ENCODE measurements at regions not wholly inside any gene's neighbourhood (a gene's known extent, or its start where the extent isn't known, plus 50 kb on each side); places are given as distances from the start of the nearest gene placed in this dataset.

DNA sequence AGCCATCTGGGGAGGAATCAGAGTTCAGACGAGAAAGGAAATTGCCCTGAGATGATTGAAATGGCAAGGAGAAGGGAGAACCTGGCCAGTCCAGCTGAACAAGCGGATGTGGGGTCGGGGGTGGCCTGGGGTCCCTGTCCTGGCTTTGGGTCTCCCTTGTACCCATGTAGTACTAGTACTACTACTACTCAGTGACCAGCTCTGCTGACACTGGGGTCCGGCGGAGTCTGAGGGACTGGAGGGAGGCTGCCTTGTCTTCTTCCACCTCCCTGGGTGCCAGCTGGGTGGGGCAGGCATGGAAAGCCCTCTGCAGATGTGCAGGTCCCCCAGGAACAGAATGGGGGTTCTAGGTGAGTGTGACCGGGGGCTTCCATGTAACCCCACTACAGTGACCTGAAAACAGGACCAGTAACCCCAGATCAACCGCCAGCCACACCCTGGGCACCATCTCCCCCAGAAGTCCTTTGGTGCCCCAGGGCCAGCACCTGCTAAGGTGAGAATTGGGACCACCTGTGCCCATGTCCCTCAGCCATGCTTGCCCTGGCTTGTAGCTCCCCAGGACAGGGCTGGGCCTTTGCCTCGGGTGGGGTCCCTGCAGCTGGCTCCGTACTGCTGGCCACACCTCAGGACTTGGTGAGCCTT is 89.1 kb upstream of the COL5A1 start:
- H3K23ac ChIP-seq (ENCODE audit: low read length in 2 of 2) = no peak overlapping the region
- peak overlapping the region; percentile 95 for H2BK5ac ChIP-seq (ENCODE audit: low read depth, low read length, poor library complexity, severe bottlenecking)
- H3K4me3 ChIP-seq (ENCODE audit: insufficient read depth in 1 of 2, low read depth in 1 of 2, low read length in 2 of 2) = peak overlapping the region in 1 of 2 experiments; percentile 3
- peak overlapping the region; percentile 91 for H3K27ac ChIP-seq (ENCODE audit: low read length, poor library complexity, severe bottlenecking)
- peak overlapping the region in 1 of 2 experiments; percentile 84 for H3K14ac ChIP-seq (ENCODE audit: low read length in 2 of 2)
- H4K8ac ChIP-seq (ENCODE audit: low read length) = peak overlapping the region; percentile 90
- no peak overlapping the region for H2AFZ ChIP-seq (ENCODE audit: low read depth, low read length)
- peak overlapping the region; percentile 100 for H4K91ac ChIP-seq (ENCODE audit: low read length)
- peak overlapping the region; percentile 70 for H2BK15ac ChIP-seq (ENCODE audit: low read depth, poor library complexity, severe bottlenecking)
- H3K27me3 ChIP-seq (ENCODE audit: control insufficient read depth in 1 of 2, insufficient read depth in 1 of 2, low read length in 2 of 2) = peaks cover 0 to 39% of the 10 kb centered on the region in 2 experiments
- H2BK120ac ChIP-seq (ENCODE audit: low read depth, low read length) = peak overlapping the region; percentile 91
- no peak overlapping the region for H3K4me2 ChIP-seq (ENCODE audit: low read length, poor library complexity, severe bottlenecking)
- peaks cover 68% of the 10 kb centered on the region for H3K4me1 ChIP-seq (ENCODE audit: control insufficient read depth, insufficient read depth, low read depth, low read length)
- no peak for DNase-seq
- peak overlapping the region; percentile 91 to 98 for H2BK12ac ChIP-seq (ENCODE audit: low read length in 2 of 2)
- H3K9ac ChIP-seq (ENCODE audit: low read length) = no peak overlapping the region
- peak overlapping the region; percentile 85 to 99 for H3K4ac ChIP-seq (ENCODE audit: low read depth in 1 of 2, low read length in 2 of 2)
- no peaks in the 10 kb centered on the region for H3K9me3 ChIP-seq (ENCODE audit: control insufficient read depth, low read length)
- H2AK5ac ChIP-seq (ENCODE audit: low read length, severe bottlenecking) = peak overlapping the region; percentile 99
- 64% methylated on average over 7 of the region's 9 CpGs for WGBS
- H3K36me3 ChIP-seq (ENCODE audit: control insufficient read depth in 1 of 2, insufficient read depth in 2 of 2, low read depth in 1 of 2, low read length in 2 of 2) = no peaks in the 10 kb centered on the region
- no peaks in the 10 kb centered on the region for H3K79me1 ChIP-seq (replicated peaks; ENCODE audit: low read length, poor library complexity, severe bottlenecking)
- H3K18ac ChIP-seq (ENCODE audit: low read depth in 1 of 2, low read length in 2 of 2) = peak overlapping the region; percentile 70 to 99

DNA sequence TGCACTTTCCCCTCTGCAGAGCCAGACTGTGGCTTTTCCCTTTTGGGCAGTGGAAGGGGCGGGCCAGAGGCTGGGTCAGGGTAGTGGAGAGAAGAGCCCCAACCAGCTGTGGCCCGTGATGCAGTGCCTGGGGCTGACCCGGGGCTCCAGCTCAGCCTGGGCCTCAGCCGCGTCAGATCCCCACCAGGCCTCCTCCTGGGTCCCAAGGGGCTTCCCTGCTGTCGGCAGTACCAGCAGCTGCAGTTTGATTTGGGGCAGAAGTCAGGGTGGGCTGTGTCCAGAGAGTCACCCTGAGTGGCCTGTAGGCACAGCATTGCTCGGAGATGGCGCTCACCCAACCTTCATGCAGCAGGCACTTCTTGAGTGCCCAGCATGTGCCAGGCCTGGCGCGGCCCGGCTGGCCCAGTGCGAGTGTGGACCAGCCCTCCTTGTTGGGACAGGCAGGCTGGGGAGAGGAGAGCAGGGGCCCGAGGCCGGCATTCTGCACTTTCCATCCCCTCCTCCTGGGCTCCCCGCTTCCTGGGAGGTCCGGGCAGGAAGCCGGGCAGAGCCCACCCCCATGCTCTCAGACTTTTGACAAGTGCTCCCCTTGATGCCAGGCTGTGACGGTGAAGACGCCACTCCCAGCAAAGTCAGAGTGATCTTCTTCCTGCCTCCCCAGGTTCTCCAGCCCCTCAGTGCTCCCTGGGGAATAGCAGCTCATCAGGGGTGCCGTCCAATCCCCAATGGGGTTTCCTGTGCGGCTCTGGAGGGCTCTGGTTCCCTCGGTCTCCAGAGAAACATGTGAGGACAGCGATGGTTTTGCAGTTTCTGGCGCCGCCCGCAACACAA is 88.3 kb upstream of the COL5A1 start:
- WGBS = 63% methylated on average over 24 of the region's 26 CpGs

DNA sequence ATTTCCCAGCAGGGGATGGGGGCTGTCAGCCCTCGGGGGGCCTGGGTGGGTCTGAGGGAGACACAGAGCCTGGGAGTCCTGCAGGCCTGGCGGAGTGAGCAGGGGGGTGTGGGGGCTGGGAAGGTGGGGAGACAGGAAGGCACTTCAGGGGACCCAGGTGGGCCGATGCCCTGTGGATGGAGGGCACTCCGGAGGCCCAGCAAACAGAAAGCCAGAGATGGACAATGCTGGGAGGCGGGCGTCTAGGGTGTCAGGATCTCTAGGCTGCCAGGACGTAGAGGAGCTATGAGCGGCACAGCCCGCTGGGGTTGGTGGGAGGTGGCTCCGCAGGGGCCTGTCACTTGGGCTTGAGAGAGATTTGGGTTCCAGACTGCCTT is 87.6 kb upstream of the COL5A1 start:
- Histone ChIP-seq H2AFZ (ENCODE audit: low read depth, low read length) (no peak overlapping the region), H3K4me2 (ENCODE audit: low read length, poor library complexity, severe bottlenecking) (no peak overlapping the region), H2BK15ac (ENCODE audit: low read depth, poor library complexity, severe bottlenecking) (peak overlapping the region; percentile 79), H3K18ac (ENCODE audit: low read depth in 1 of 2, low read length in 2 of 2) (peak overlapping the region; percentile 70 to 77), H4K8ac (ENCODE audit: low read length) (peak overlapping the region; percentile 90), H3K4me3 (ENCODE audit: insufficient read depth in 1 of 2, low read depth in 1 of 2, low read length in 2 of 2) (no peak overlapping the region), H2AK5ac (ENCODE audit: low read length, severe bottlenecking) (peak overlapping the region; percentile 45), H3K4me1 (ENCODE audit: control insufficient read depth, insufficient read depth, low read depth, low read length) (peaks cover 60% of the 10 kb centered on the region), H3K14ac (ENCODE audit: low read length in 2 of 2) (peak overlapping the region in 1 of 2 experiments; percentile 56), H3K79me1 (replicated peaks; ENCODE audit: low read length, poor library complexity, severe bottlenecking) (no peaks in the 10 kb centered on the region), H3K23ac (ENCODE audit: low read length in 2 of 2) (no peak overlapping the region), H3K9me3 (ENCODE audit: control insufficient read depth, low read length) (no peaks in the 10 kb centered on the region), H3K27ac (ENCODE audit: low read length, poor library complexity, severe bottlenecking) (no peak overlapping the region), H2BK120ac (ENCODE audit: low read depth, low read length) (peak overlapping the region; percentile 91), H2BK5ac (ENCODE audit: low read depth, low read length, poor library complexity, severe bottlenecking) (no peak overlapping the region), H4K91ac (ENCODE audit: low read length) (peak overlapping the region; percentile 79), H3K4ac (ENCODE audit: low read depth in 1 of 2, low read length in 2 of 2) (peak overlapping the region; percentile 86 to 99), H3K27me3 (ENCODE audit: control insufficient read depth in 1 of 2, insufficient read depth in 1 of 2, low read length in 2 of 2) (peaks cover 0 to 36% of the 10 kb centered on the region in 2 experiments), H2BK12ac (ENCODE audit: low read length in 2 of 2) (peak overlapping the region; percentile 72 to 91), H3K9ac (ENCODE audit: low read length) (no peak overlapping the region), H3K36me3 (ENCODE audit: control insufficient read depth in 1 of 2, insufficient read depth in 2 of 2, low read depth in 1 of 2, low read length in 2 of 2) (no peaks in the 10 kb centered on the region)
- DNase-seq = no peak
- 96% methylated on average over 10 of the region's 10 CpGs for WGBS

More for the DNA sequence above, 88.3 kb upstream of the COL5A1 start:
- Histone ChIP-seq H3K4me1 (ENCODE audit: control insufficient read depth, insufficient read depth, low read depth, low read length) (peaks cover 60% of the 10 kb centered on the region), H2BK12ac (ENCODE audit: low read length in 2 of 2) (peak overlapping the region; percentile 91 to 98), H2AFZ (ENCODE audit: low read depth, low read length) (no peak overlapping the region), H3K18ac (ENCODE audit: low read depth in 1 of 2, low read length in 2 of 2) (peak overlapping the region; percentile 70 to 99), H3K9me3 (ENCODE audit: control insufficient read depth, low read length) (no peaks in the 10 kb centered on the region), H4K8ac (ENCODE audit: low read length) (peak overlapping the region; percentile 90), H3K36me3 (ENCODE audit: control insufficient read depth in 1 of 2, insufficient read depth in 2 of 2, low read depth in 1 of 2, low read length in 2 of 2) (no peaks in the 10 kb centered on the region), H2AK5ac (ENCODE audit: low read length, severe bottlenecking) (peak overlapping the region; percentile 99), H3K14ac (ENCODE audit: low read length in 2 of 2) (peak overlapping the region in 1 of 2 experiments; percentile 15), H3K27me3 (ENCODE audit: control insufficient read depth in 1 of 2, insufficient read depth in 1 of 2, low read length in 2 of 2) (peaks cover 0 to 34% of the 10 kb centered on the region in 2 experiments), H3K9ac (ENCODE audit: low read length) (no peak overlapping the region), H2BK120ac (ENCODE audit: low read depth, low read length) (peak overlapping the region; percentile 91), H3K23ac (ENCODE audit: low read length in 2 of 2) (no peak overlapping the region), H4K91ac (ENCODE audit: low read length) (peak overlapping the region; percentile 100), H3K4me2 (ENCODE audit: low read length, poor library complexity, severe bottlenecking) (no peak overlapping the region), H3K79me1 (replicated peaks; ENCODE audit: low read length, poor library complexity, severe bottlenecking) (no peaks in the 10 kb centered on the region), H2BK15ac (ENCODE audit: low read depth, poor library complexity, severe bottlenecking) (peak overlapping the region; percentile 52), H2BK5ac (ENCODE audit: low read depth, low read length, poor library complexity, severe bottlenecking) (peak overlapping the region; percentile 95), H3K27ac (ENCODE audit: low read length, poor library complexity, severe bottlenecking) (no peak overlapping the region), H3K4ac (ENCODE audit: low read depth in 1 of 2, low read length in 2 of 2) (peak overlapping the region; percentile 85 to 99), H3K4me3 (ENCODE audit: insufficient read depth in 1 of 2, low read depth in 1 of 2, low read length in 2 of 2) (no peak overlapping the region)
- DNase-seq = peak; percentile 63
